ENCODE measurements at regions not wholly inside any gene's neighbourhood (a gene's known extent, or its start where the extent isn't known, plus 50 kb on each side); places are given as distances from the start of the nearest gene placed in this dataset.

GRCh38 chr5:114822863-114823262 is 346.8 kb downstream of the TRIM36 start:
- TF ChIP-seq CTCF (conservative IDR thresholded peaks at IDR 0.05), result no peak
- H3K27ac ChIP-seq, result no peak overlapping the region

- no peak for TF ChIP-seq CTCF (conservative IDR thresholded peaks at IDR 0.05)
- no peak overlapping the region for H3K27ac ChIP-seq
These were observed 347.3 kb downstream of the TRIM36 start for GRCh38 chr5:114822436-114822835.

GRCh38 chr5:114790403-114790792 is 379.3 kb downstream of the TRIM36 start:
- TF ChIP-seq CTCF (conservative IDR thresholded peaks at IDR 0.05), result no peak
- no peak overlapping the region; the same call in 1 of the 2 replicates for H3K27ac ChIP-seq

GRCh38 chr5:114789773-114790402 is 379.8 kb downstream of the TRIM36 start:
- H3K27ac ChIP-seq, result peak overlapping the region; percentile 44; the same call in 1 of the 2 replicates
- peak; percentile 76 for TF ChIP-seq CTCF (conservative IDR thresholded peaks at IDR 0.05)

GRCh38 chr5:114782869-114783268 is 386.8 kb downstream of the TRIM36 start:
- TF ChIP-seq CTCF (conservative IDR thresholded peaks at IDR 0.05), result no peak
- no peak overlapping the region for H3K27ac ChIP-seq

DNA sequence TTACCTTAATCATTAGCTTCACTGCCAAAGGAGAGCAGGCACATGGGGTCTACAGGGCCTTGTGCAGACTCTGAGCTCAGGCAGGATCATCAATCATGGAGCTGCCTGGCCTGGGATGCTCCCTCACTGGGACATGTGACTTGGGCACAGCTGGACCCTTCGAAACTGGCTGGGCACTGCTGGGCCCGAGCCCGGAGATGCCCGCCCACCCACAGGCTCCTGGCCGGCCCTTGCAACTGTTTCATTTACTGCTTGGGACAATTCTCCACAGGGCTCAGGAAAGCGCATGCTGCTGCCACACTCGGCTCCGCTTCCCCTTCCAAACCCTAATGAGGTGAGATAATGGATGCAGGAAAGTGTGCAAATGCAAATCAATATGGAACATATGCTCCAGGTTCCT is 387.5 kb downstream of the TRIM36 start:
- TF ChIP-seq CTCF (conservative IDR thresholded peaks at IDR 0.05), result no peak
- no peak overlapping the region for H3K27ac ChIP-seq

DNA sequence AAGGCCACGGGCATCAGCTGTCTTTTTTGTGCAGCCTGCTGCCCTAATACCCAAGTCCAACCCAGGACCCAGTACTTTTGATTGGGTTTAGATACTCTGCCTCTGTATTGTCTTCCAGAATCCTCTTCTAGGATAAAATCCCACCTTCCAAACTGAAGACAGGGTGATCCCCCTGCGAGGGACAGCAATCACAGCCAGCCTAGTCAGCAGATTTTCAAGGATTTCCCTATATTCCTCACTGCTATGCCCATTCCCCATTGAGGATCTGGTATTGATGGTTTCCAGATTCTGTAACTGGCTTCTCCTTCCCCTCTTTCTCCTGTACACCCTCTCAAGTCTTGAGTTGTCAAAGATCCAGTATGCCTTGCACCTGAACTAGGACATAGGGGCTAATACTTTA is 389.4 kb downstream of the TRIM36 start:
- no peak for TF ChIP-seq CTCF (conservative IDR thresholded peaks at IDR 0.05)
- no peak overlapping the region for H3K27ac ChIP-seq

Measured in VCaP (cell line).